ENCODE measurements at regions not wholly inside any gene's neighbourhood (a gene's known extent, or its start where the extent isn't known, plus 50 kb on each side); places are given as distances from the start of the nearest gene placed in this dataset.

GRCh38 chr1:72412286-72412685 lies 129.9 kb upstream of the NEGR1 start:
- Histone ChIP-seq H3K27ac (ENCODE audit: insufficient read depth, low read depth, low read length) (no peak overlapping the region), H4K20me1 (replicated peaks; ENCODE audit: control insufficient read depth, extremely low read depth, insufficient read depth, low read length) (no peaks in the 10 kb centered on the region), H3K4me1 (ENCODE audit: control insufficient read depth, extremely low read depth, insufficient read depth, low read length) (no peaks in the 10 kb centered on the region), H3K4me2 (ENCODE audit: insufficient read depth, low read length) (no peak overlapping the region), H3K27me3 (ENCODE audit: control insufficient read depth in 2 of 2, insufficient read depth in 2 of 2, low read length in 2 of 2) (no peaks in the 10 kb centered on the region), H3K4me3 (replicated peaks in 1 of 3; ENCODE audit: insufficient read depth in 1 of 3, low read depth in 1 of 3, low read length in 3 of 3) (no peak overlapping the region), H3K9me1 (replicated peaks; ENCODE audit: control insufficient read depth, extremely low read depth, insufficient read depth, low read length) (no peaks in the 10 kb centered on the region), H2AFZ (ENCODE audit: low read depth, low read length) (no peak overlapping the region), H3K9me3 (replicated peaks; ENCODE audit: control insufficient read depth, insufficient read depth, low read length) (no peaks in the 10 kb centered on the region), H3K9ac (replicated peaks; ENCODE audit: extremely low read depth, insufficient read depth, low read length) (no peak overlapping the region), H3K36me3 (ENCODE audit: control insufficient read depth in 2 of 2, extremely low read depth in 1 of 2, insufficient read depth in 2 of 2, low read length in 2 of 2) (no peaks in the 10 kb centered on the region), H3K79me2 (ENCODE audit: control insufficient read depth, insufficient read depth, low read length) (no peaks in the 10 kb centered on the region)
- intact Hi-C loops (cut with micrococcal nuclease) (no loop called here), dilution Hi-C loops (cut with MboI; ENCODE audit: extremely low pct_ligation_motif_present, low sequenced_read_pairs) (no loop called here)
- DNase-seq (ENCODE audit: low read depth, low spot score) (no peak), FAIRE-seq (no peak)
- CTCF ChIA-PET, result no interaction called here
- no TSS peak for BruUV-seq (replicated peaks)
- TF ChIP-seq POLR2A (IDR thresholded peaks at IDR 0.05; ENCODE audit: low read depth, low read length), result no peak
- TF ChIP-seq CTCF (IDR thresholded peaks at IDR 0.05; ENCODE audit: extremely low read depth in 1 of 2, insufficient read depth in 1 of 2, low read depth in 1 of 2, low read length in 2 of 2), result no peak
- no peak for TF ChIP-seq MYC (IDR thresholded peaks at IDR 0.05; ENCODE audit: low read depth, low read length)
- no peak for TF ChIP-seq EZH2 (IDR thresholded peaks at IDR 0.05; ENCODE audit: borderline replicate concordance, low read depth, low read length, severe bottlenecking)
- TF ChIP-seq POLR2AphosphoS5 (IDR thresholded peaks at IDR 0.05; ENCODE audit: insufficient read depth, low read depth, low read length), result no peak
- no peak for TF ChIP-seq MAX (IDR thresholded peaks at IDR 0.05; ENCODE audit: insufficient read depth, insufficient read length)
- no peak for TF ChIP-seq JUN (IDR thresholded peaks at IDR 0.05; ENCODE audit: borderline replicate concordance, insufficient read depth, insufficient read length, low read depth)
- TF ChIP-seq FOS (IDR thresholded peaks at IDR 0.05; ENCODE audit: borderline replicate concordance, insufficient read depth, low read length), result no peak
- no peak for TF ChIP-seq GATA2 (IDR thresholded peaks at IDR 0.05; ENCODE audit: insufficient read depth, insufficient read length, low read depth, low read length)
- POLR2A ChIA-PET, result no interaction called here

All from endothelial cell of umbilical vein (primary cell).